Posterior vena cava (tissue), 2 donors: ENCODE measurements at regions not wholly inside any gene's neighbourhood (a gene's known extent, or its start where the extent isn't known, plus 50 kb on each side); places are given as distances from the start of the nearest gene placed in this dataset.
"Not testable (repeated sequence)": the region's sequence is repeated elsewhere in the genome, so short reads cannot be mapped to it uniquely, and the experiment has no call there.

Experiments used
- DNase-seq: peaks from one replicate; pipeline ENCODE4 v3.0.0-alpha.2; 2020; ENCODE audit warnings: low spot score
- intact Hi-C, 2 donors: fragments of 100-400 bp; cut with DNase I; formaldehyde crosslinking; loops; one replicate each; pipeline versions ENCODE4 v1.14.1 to v1.14.2; 2022 to 2023
- donor health status: DM: yes; HTN: yes; CAD: no.
- donor health status: DM: yes; HTN: yes; CAD: no.

GRCh38 chr17:36829676-36830075, 107.6 kb upstream of the LHX1 start:
- intact Hi-C loops, result loop anchor here in 1 of 2 donors (10.0 kb wide), 1 partner anchor 45 kb away; no protein-coding TSS in a partner anchor
- DNase-seq, result no peak

DNA sequence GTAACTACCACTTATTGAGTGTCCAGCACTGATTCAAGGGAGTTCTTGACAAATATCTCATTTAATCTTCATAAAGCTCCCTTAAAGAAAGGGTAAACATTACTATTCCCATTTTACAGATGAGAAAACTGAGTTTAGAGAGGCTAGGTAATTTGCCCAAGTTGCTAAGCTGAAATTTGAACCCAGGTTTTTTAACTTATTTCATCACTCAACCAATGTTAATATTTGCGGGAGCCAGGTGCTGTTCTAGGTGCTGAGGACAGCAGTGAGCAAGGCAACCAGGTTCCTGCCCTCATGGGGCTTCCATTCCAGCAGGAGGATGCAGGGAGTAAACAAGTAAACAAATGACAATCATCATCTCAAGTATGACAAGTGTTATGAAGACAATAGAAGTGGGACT, 104.0 kb upstream of the LHX1 start:
- no peak for DNase-seq
- intact Hi-C loops, result no loop called here

DNA sequence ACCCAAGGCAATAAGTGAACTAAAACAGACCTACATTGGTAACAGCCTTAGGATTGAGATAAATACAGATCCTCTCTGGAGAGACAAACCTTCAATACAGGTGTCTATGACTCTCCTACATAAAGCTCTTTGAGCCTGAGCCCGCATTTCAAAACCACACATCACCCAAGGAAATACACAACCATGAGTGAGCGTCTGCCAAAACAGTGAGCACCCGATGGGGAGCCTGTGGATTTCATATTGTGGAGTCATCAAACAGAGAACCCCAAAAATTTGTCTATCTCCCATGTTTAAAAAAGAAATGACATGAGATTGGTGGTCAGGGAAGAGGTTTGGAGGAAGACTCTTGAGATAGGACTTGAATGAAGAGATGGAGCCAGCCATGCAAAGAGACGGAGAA, 102.2 kb upstream of the LHX1 start:
- DNase-seq, result no peak
- intact Hi-C loops, result no loop called here

DNA sequence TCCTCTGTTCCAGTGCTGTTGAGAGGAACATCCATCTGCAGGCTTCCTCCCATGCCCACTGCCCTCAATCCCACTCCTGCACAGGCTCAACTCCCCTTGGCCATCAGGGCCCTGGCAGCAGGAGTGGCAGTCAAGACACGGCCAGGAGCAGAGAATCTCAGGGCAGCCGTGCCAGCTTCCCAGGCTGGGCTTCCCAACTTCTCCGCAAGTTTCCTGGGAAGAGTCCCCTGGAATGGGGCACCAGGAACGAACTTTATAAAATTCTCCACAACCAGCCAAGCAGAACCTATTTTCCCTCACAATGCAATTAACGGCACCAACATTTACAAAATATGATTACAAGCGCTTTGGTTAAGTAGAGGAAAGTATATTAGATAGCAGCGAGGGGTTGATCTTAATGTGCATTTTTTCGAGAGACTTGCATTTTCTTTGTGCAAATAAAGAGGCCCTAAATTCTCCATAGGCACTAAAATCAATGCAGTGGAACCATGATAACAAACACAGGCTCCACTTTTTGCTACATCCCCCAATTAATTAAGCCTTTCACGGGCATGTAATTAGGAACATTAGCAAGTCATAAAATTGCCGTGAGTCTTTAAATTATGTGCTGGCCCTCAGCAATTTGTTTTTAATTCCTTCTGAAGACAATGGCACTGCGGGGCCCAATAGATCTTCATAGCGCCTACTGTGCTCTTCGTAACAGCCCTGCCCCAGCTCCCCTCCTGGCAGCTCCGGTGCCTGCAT, 99.9 kb upstream of the LHX1 start:
- DNase-seq, result no peak
- intact Hi-C loops, result no loop called here

- no peak for DNase-seq
- intact Hi-C loops, result no loop called here
Measured at GRCh38 chr17:36837939-36838272, 99.4 kb upstream of the LHX1 start.

GRCh38 chr17:36839256-36839655, 98.0 kb upstream of the LHX1 start:
- intact Hi-C loops, result no loop called here
- no peak for DNase-seq

- intact Hi-C loops, result no loop called here
- no peak for DNase-seq
Measured at GRCh38 chr17:36840796-36841195, 96.5 kb upstream of the LHX1 start.

DNA sequence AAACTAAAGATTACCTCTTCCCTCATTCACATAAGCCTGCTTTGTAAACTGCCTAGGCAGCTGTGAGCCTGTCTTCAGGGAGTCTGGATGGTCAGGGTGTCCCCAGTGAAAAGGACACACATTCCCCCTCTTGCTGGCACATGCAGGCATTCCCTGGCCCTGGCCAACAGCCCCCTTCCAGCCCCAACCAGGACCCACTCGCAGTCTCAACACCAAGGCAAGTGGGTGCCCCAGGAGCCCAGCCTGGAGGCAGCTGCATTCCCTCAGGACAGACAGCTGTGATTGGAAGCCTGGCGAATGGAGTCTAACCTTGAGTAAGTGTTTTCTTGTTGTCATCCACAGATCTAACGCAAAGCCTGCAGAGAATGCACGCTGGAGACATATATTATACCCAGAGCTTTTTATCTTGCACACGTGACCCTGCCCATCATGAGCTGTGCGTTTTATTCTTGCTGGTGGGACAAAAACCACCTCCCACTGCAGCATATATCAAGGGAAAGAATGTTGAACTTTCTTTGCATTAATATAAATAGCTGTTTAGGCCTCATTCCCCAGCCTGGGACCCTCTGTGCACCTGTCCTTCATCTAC, 95.0 kb upstream of the LHX1 start:
- intact Hi-C loops, result no loop called here

DNA sequence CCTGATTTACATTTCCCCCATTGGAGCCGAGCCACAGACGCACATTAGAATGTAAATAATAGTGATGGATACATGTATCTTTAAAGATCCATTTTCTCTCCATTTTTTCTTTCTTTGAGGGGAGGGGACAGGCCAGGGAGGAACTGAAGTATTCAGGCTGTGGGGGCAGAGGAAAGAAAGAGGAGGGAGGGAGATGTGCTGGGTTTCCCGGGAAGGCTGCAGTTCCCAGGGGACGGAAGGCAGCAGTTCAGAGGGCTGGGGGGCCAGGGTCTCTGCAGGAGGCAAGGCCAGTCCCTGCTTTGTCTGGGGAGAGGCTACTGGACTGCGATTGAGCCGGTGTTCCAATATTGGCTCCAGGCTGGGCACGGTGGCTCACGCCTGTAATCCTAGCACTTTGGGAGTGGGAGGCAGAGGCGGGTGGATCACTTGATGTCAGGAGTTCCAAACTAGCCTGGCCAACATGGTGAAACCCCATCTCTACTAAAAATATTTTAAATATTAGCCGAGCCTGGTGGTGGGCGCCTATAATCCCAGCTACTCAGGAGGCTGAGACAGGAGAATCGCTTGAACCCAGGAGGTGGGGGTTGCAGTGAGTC, 94.2 kb upstream of the LHX1 start:
- no peak for DNase-seq
- intact Hi-C loops, result loop anchor here in 1 of 2 donors (1.0 kb wide), 1 partner anchor 60 kb away; no protein-coding TSS in a partner anchor

More for the DNA sequence above, 95.0 kb upstream of the LHX1 start:
- DNase-seq, result no peak

DNA sequence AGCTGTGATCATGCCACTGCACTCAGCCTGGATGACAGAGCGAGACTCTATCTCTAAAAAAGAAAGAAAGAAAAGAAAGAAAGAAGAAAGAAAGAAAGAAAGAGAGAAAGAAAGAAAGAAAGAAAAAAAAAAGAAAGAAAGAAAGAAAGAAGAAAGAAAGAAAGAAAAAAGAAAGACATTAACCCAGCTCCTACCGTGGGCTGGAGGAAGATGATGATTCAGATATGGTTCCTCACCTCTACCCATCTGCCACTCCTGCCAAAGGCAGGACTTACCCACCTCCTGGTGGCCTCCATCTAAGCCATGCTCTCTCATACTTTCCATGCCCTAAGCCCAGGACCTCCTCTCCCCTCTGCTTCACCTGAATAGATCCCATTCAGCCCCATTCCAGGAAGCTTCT, 93.3 kb upstream of the LHX1 start:
- intact Hi-C loops, result no loop called here
- no peak for DNase-seq

GRCh38 chr17:36844601-36845000, 92.7 kb upstream of the LHX1 start:
- DNase-seq, result no peak
- intact Hi-C loops, result no loop called here

DNA sequence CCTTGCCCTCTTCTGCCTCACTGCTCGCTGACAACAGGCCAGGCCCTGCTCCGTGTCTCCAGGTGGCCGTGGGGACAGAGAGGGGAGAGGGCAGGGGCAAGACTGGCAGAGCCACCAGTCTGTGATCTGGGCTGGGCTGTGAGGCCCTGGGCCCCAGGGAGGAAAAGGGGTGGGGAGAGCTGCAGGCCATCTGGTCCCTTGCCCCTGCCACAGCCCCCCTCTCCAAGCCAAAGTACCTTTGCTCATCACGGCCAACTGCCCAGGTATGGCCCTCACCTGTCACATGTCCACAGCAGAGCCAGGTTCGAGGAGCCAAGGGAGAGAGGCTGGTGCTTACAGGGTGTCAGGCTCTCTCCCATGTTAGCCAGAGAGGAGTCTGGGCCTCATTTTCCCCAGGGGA, 91.4 kb upstream of the LHX1 start:
- intact Hi-C loops, result no loop called here

GRCh38 chr17:36846410-36847292, 90.6 kb upstream of the LHX1 start:
- intact Hi-C loops, result no loop called here
- DNase-seq, result peak; percentile 60

More for the DNA sequence above, 91.4 kb upstream of the LHX1 start:
- DNase-seq, result peak; percentile 54

- intact Hi-C loops, result no loop called here
Measured at GRCh38 chr17:36848008-36848902, 89.0 kb upstream of the LHX1 start.

GRCh38 chr17:36849020-36849419, 88.3 kb upstream of the LHX1 start:
- intact Hi-C loops, result not testable (repeated sequence)
- DNase-seq, result peak; percentile 34

More at GRCh38 chr17:36848008-36848902, 89.0 kb upstream of the LHX1 start:
- peak; percentile 55 for DNase-seq

DNA sequence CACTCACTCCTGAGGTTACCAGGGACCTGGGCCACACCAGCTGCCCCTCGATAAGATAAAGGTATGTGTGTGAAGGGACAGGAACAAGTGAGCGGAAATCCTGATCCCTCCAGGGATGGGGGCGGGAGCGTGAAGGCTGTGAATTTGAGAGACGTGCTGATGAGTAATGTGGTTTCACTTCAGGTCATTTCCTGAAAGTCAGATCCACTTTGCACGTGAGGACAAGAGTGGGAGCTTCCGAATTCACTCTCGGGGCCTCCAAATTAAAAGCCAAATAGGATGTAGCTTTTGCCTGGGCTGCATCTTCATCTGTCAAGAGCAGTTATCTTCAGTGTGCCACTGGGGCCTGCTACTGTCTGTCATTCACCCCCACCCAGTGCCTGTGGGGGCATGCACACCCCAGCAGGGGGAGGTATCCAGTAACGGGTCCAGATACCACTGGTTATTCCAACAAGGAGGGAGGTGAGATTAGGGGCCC, 87.4 kb upstream of the LHX1 start:
- DNase-seq, result peak; percentile 71
- intact Hi-C loops, result no loop called here

DNA sequence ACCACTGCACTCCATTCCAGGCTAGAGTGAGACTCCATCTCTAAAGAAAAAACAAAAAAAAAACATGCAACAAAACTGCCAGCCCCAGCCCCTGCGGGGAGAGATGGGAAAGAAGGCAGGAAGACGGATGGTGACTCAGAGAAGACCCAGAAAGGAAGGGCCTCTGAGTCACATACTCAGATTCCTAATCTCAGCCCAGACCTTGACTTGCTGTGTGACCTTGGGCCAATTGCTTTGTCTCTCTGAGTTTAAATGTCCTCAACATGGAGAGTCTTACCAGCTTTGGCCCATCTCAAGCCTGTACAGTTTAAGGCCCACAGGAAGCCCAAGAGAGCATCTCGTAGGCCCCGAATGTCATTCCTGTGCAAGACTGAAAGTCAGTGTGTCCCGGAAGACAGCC, 86.5 kb upstream of the LHX1 start:
- DNase-seq, result no peak
- intact Hi-C loops, result no loop called here

- DNase-seq, result peak; percentile 29
- intact Hi-C loops, result no loop called here
Measured at GRCh38 chr17:36851250-36851649, 86.0 kb upstream of the LHX1 start.

GRCh38 chr17:36852478-36852877, 84.8 kb upstream of the LHX1 start:
- intact Hi-C loops, DNase-seq: not testable (repeated sequence)
